OCI-LY3 (cell line): ENCODE measurements at regions not wholly inside any gene's neighbourhood (a gene's known extent, or its start where the extent isn't known, plus 50 kb on each side); places are given as distances from the start of the nearest gene placed in this dataset.

Experiments
- H2AFZ ChIP-seq: fragments of 200-600, 300-600 bp; shearing (Covaris generic); 2 replicates; pipeline ENCODE4 v1.6.0; 2014; ENCODE audit warnings: antibody characterized with exemption, low read depth, low read length
- H3K27ac ChIP-seq: fragments of 200-600, 300-600 bp; sonication (generic); 2 replicates; pipeline ENCODE4 v1.5.1; 2014; ENCODE audit warnings: mild to moderate bottlenecking, low read length, moderate library complexity, mixed read lengths
- H3K27me3 ChIP-seq: fragments of 200-600, 300-600 bp; sonication (generic); 2 replicates; pipeline ENCODE4 v1.6.1; 2014; ENCODE audit warnings: low read depth, low read length, mixed read lengths
- H3K36me3 ChIP-seq: fragments of 200-600, 300-600 bp; sonication (generic); replicated peaks from 2 replicates; pipeline ENCODE3; 2014; ENCODE audit warnings: low read depth, low read length, mixed read lengths
- H3K4me1 ChIP-seq: fragments of 300-600, 200-600 bp; sonication (generic); 2 replicates; pipeline ENCODE4 v1.6.1; 2014; ENCODE audit warnings: low read length, mixed read lengths
- H3K4me2 ChIP-seq: fragments of 200-600, 300-600 bp; sonication (generic); 2 replicates; pipeline ENCODE4 v1.6.1; 2014; ENCODE audit warnings: low read length, mixed read lengths
- H3K4me3 ChIP-seq: fragments of 300-600, 200-600 bp; sonication (generic); 2 replicates; pipeline ENCODE4 v1.5.1; 2014; ENCODE audit warnings: antibody characterized with exemption, mild to moderate bottlenecking, low read length, moderate library complexity
- H3K79me2 ChIP-seq: fragments of 300-600, 200-600 bp; shearing (Covaris generic); 2 replicates; pipeline ENCODE4 v1.6.1; 2014; ENCODE audit warnings: mild to moderate bottlenecking, low read length, mixed read lengths
- H3K9ac ChIP-seq: fragments of 300-600, 200-600 bp; shearing (Covaris generic); 2 replicates; pipeline ENCODE4 v1.6.0; 2014; ENCODE audit warnings: mild to moderate bottlenecking, low read length, moderate library complexity
- H3K9me3 ChIP-seq: fragments of 200-600, 300-600 bp; shearing (Covaris generic); 2 replicates; pipeline ENCODE4 v1.6.1; 2014; ENCODE audit warnings: low read length, mixed read lengths; ENCODE audit not compliant: insufficient read depth
- H4K20me1 ChIP-seq: fragments of 200-600, 300-600 bp; sonication (generic); 2 replicates; pipeline ENCODE4 v1.6.1; 2016; ENCODE audit warnings: low read length, mixed read lengths; ENCODE audit not compliant: insufficient read depth
- CTCF ChIP-seq: fragments of 200-600, 300-600 bp; sonication (generic); IDR thresholded peaks from 2 replicates; pipeline ENCODE4 v1.5.1; 2014; ENCODE audit warnings: antibody characterized with exemption, low read length, low read depth
- EZH2phosphoT487 ChIP-seq: fragments of 200-600 bp; shearing (Covaris generic); IDR thresholded peaks from 2 replicates; pipeline ENCODE4 v1.6.1; 2018; ENCODE audit warnings: antibody characterized with exemption, mixed run types, low read depth

- no peak overlapping the region for H3K4me3 ChIP-seq
- H3K4me2 ChIP-seq, result no peak overlapping the region
- H4K20me1 ChIP-seq, result no peaks in the 10 kb centered on the region
- H3K9ac ChIP-seq, result no peak overlapping the region
- H3K4me1 ChIP-seq, result peaks cover 14% of the 10 kb centered on the region
- no peaks in the 10 kb centered on the region for H3K36me3 ChIP-seq
- TF ChIP-seq EZH2phosphoT487, result no peak
- TF ChIP-seq CTCF, result no peak
- H3K9me3 ChIP-seq, result no peaks in the 10 kb centered on the region
- H3K27ac ChIP-seq, result no peak overlapping the region
- no peaks in the 10 kb centered on the region for H3K27me3 ChIP-seq
- no peaks in the 10 kb centered on the region for H3K79me2 ChIP-seq
- H2AFZ ChIP-seq, result no peak overlapping the region
Observed at GRCh38 chr14:71541973-71542690, 390.1 kb upstream of the RGS6 start.

GRCh38 chr14:71549421-71550050 is 382.7 kb upstream of the RGS6 start:
- H3K4me2 ChIP-seq, result peak overlapping the region; percentile 85
- H3K79me2 ChIP-seq, result peaks cover 21% of the 10 kb centered on the region; the same call in 1 of the 2 replicates
- H3K36me3 ChIP-seq, result no peaks in the 10 kb centered on the region
- H3K27ac ChIP-seq, result peak overlapping the region; percentile 72
- peaks cover 58% of the 10 kb centered on the region for H3K4me1 ChIP-seq
- peak overlapping the region; percentile 60; the same call in 1 of the 2 replicates for H3K9ac ChIP-seq
- TF ChIP-seq CTCF (no peak), EZH2phosphoT487 (no peak)
- no peaks in the 10 kb centered on the region for H3K27me3 ChIP-seq
- H3K4me3 ChIP-seq, result no peak overlapping the region
- no peaks in the 10 kb centered on the region for H4K20me1 ChIP-seq
- no peak overlapping the region for H2AFZ ChIP-seq
- H3K9me3 ChIP-seq, result no peaks in the 10 kb centered on the region

GRCh38 chr14:71550367-71550766 is 381.9 kb upstream of the RGS6 start:
- Histone ChIP-seq H3K9ac (peak overlapping the region; percentile 60), H3K27me3 (no peaks in the 10 kb centered on the region), H2AFZ (0 out of 2 replicates have a peak overlapping the region, but pooled peaks have one; percentile 26), H3K79me2 (peaks cover 21% of the 10 kb centered on the region; the same call in 1 of the 2 replicates), H3K4me3 (peak overlapping the region; percentile 55; the same call in 1 of the 2 replicates), H3K4me1 (peaks cover 66% of the 10 kb centered on the region), H3K9me3 (no peaks in the 10 kb centered on the region), H3K36me3 (no peaks in the 10 kb centered on the region), H4K20me1 (no peaks in the 10 kb centered on the region), H3K27ac (peak overlapping the region; percentile 72), H3K4me2 (peak overlapping the region; percentile 85)
- no peak for TF ChIP-seq CTCF

- Histone ChIP-seq H3K36me3 (no peaks in the 10 kb centered on the region), H3K4me3 (no peak overlapping the region), H3K4me2 (no peak overlapping the region), H3K27me3 (no peaks in the 10 kb centered on the region), H3K9ac (no peak overlapping the region), H4K20me1 (no peaks in the 10 kb centered on the region), H3K9me3 (no peaks in the 10 kb centered on the region), H2AFZ (no peak overlapping the region), H3K4me1 (peaks cover 72% of the 10 kb centered on the region), H3K79me2 (peaks cover 24% of the 10 kb centered on the region; the same call in 1 of the 2 replicates), H3K27ac (no peak overlapping the region)
- TF ChIP-seq CTCF (no peak), EZH2phosphoT487 (no peak)
Observed at GRCh38 chr14:71551291-71551950, 380.8 kb upstream of the RGS6 start.
